ENCODE measurements at regions not wholly inside any gene's neighbourhood (a gene's known extent, or its start where the extent isn't known, plus 50 kb on each side); places are given as distances from the start of the nearest gene placed in this dataset.
A peak's percentile ranks its signal among the peaks of the same experiment; 100 is the strongest.

DNA sequence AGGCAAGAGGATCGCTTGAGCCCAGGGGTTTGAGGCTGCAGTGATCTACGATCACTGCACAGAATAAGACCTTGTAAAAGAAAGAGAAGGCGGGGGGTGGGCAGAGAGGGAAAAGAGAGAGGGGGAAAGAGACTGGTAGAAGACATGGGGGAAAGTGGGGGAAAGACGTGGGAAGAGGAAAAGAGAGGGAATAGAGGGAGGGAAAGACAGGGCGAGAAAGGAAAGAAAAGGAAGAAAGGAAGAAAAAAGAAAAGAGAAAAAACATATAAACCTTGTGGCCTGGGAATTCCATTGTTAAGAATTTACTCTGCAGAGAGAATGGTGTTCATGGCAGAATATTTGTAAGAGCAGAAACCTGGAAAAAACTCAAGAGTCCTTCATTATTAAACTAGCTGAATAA lies 120.4 kb downstream of the RMI2 start:
- no peak for ATAC-seq (replicated peaks)
- H3K36me3 Mint-ChIP-seq = no peaks in the 10 kb centered on the region
- no peaks in the 10 kb centered on the region for H3K4me1 Mint-ChIP-seq
- no peak overlapping the region for H3K27ac Mint-ChIP-seq
- H3K9me3 Mint-ChIP-seq = no peaks in the 10 kb centered on the region
- DNase-seq = no peak
- H3K4me3 Mint-ChIP-seq = no peak overlapping the region
- no peaks in the 10 kb centered on the region for H3K27me3 Mint-ChIP-seq

DNA sequence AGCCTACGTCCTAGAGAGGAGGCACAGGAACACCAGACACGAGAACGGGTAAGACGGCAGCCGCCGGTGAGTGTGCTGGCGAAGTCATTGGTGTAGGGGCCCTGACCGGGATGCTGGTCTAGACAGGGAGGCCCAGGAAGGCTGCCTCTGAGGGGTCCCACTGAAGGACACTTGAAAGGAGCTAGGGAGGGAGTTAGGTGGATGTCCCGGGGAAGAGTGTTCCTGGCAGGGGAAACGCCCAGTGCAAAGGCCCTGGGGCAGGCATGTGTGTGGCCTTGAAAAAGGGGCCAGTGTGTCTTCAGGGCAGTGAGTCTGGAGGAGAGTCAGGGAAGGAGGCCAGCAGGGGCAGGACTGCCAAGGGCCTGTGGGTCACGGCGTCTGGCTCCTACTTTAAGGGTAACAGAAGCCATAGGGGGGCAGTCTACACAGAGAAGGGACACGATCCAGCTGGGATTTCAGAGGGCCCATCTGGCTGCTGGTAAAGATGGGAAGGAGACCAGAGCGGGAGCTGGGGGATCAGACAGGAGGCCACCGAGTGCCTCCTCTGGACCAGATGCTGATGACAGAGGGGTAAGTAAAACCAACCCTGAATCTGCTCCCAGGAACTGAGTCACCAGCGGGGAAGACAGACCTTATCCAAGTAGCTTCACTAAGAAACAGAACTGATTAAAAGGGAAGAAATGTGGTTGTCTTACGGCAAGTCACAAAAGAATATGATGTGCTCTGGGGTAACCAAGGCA lies 115.9 kb downstream of the LITAF start:
- H3K4me3 Mint-ChIP-seq = no peak overlapping the region
- no peak for ATAC-seq (replicated peaks)
- no peak for DNase-seq
- no peak overlapping the region for H3K27ac Mint-ChIP-seq
- no peaks in the 10 kb centered on the region for H3K9me3 Mint-ChIP-seq
- no peaks in the 10 kb centered on the region for H3K4me1 Mint-ChIP-seq
- H3K27me3 Mint-ChIP-seq = no peaks in the 10 kb centered on the region
- no peaks in the 10 kb centered on the region for H3K36me3 Mint-ChIP-seq

DNA sequence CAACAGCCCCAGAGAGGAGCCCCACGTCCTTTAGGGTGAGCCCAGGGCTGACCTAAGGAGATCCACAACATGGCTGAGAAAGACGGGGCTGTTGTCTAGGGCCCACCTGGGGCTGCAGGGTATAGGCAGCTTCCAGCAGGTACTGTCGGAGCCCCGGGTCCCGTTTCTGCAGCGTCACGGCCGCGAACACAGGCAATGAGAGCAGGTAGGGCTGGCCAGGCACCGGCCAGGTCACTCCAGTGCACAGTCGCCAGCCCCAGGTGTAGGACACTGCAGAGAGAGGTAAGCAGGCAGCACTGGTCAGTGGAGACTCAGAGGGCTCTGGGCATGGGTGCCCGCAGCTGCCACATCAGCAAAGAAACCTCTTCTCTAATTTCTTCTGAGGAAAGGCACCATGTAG lies 115.2 kb downstream of the LITAF start:
- DNase-seq (no peak), ATAC-seq (replicated peaks) (no peak)
- Mint-ChIP-seq H3K36me3 (no peaks in the 10 kb centered on the region), H3K27me3 (peaks cover 0 to 3% of the 10 kb centered on the region in 2 donors), H3K4me3 (no peak overlapping the region), H3K4me1 (no peaks in the 10 kb centered on the region), H3K27ac (no peak overlapping the region), H3K9me3 (no peaks in the 10 kb centered on the region)

DNA sequence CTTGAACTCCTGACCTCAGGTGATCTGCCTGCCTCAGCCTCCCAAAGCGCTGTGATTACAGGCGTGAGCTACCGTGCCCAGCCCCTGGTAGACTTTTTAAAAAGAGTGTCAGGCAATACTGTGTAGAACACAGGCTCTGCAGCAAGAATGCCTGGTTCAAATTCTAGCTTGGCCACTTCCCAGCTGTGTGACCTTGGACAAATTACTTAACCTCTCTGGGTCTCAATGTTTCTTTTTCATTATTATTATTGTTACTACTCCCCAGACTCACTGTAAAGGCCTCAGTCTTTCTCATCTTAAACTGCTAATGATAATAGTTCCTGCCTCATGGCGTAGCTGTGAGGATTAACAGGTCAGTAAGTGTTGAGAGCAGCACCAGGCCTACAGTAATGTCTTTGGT lies 114.3 kb downstream of the LITAF start:
- no peaks in the 10 kb centered on the region for H3K4me1 Mint-ChIP-seq
- no peaks in the 10 kb centered on the region for H3K9me3 Mint-ChIP-seq
- no peak overlapping the region for H3K27ac Mint-ChIP-seq
- H3K36me3 Mint-ChIP-seq = no peaks in the 10 kb centered on the region
- H3K4me3 Mint-ChIP-seq = no peak overlapping the region
- no peak for DNase-seq
- peaks cover 0 to 3% of the 10 kb centered on the region in 2 donors for H3K27me3 Mint-ChIP-seq
- ATAC-seq (replicated peaks) = no peak

DNA sequence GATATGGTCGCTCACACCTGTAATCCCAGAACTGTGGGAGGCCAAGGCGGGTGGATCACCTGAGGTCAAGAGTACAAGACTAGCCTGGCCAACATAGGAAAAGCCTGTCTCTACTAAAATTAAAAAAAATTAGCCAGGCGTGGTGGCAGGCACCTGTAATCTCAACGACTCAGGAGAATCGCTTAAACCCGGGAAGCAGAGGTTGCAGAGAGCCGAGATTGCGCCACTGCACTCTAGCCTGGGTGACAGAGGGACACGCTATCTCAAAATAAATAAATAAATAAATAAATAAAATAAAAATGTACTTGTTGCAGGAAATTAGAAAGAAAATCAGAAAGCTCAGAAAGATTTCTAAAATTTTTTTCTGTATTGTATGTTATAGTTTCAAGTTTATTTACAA lies 113.9 kb downstream of the LITAF start:
- H3K27ac Mint-ChIP-seq = no peak overlapping the region
- peaks cover 0 to 3% of the 10 kb centered on the region in 2 donors for H3K27me3 Mint-ChIP-seq
- H3K4me1 Mint-ChIP-seq = no peaks in the 10 kb centered on the region
- H3K36me3 Mint-ChIP-seq = no peaks in the 10 kb centered on the region
- H3K9me3 Mint-ChIP-seq = no peaks in the 10 kb centered on the region
- H3K4me3 Mint-ChIP-seq = no peak overlapping the region
- ATAC-seq (replicated peaks) (no peak), DNase-seq (no peak)

DNA sequence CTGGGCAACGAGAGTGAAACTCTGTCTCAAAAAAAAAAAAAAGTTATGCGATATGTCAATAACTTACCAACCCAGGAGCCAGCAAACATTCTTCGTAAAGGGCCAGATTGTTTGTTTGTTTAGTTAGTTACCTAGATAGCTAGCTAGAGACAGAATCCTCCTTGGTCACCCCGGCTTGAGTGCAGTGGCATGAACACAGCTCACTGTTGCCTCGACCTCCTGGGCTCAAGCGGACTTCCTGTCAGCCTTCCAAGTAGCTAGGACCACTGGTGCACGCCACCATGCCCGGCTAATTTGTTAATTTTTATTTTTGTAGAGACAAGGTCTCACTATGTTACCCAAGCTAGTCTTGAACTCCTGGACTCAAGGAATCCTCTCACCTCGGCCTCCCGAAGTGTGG lies 113.0 kb downstream of the LITAF start:
- Mint-ChIP-seq H3K27ac (no peak overlapping the region), H3K27me3 (peaks cover 0 to 3% of the 10 kb centered on the region in 2 donors), H3K36me3 (no peaks in the 10 kb centered on the region), H3K4me1 (no peaks in the 10 kb centered on the region), H3K4me3 (no peak overlapping the region), H3K9me3 (no peaks in the 10 kb centered on the region)
- no peak for DNase-seq
- no peak for ATAC-seq (replicated peaks)

DNA sequence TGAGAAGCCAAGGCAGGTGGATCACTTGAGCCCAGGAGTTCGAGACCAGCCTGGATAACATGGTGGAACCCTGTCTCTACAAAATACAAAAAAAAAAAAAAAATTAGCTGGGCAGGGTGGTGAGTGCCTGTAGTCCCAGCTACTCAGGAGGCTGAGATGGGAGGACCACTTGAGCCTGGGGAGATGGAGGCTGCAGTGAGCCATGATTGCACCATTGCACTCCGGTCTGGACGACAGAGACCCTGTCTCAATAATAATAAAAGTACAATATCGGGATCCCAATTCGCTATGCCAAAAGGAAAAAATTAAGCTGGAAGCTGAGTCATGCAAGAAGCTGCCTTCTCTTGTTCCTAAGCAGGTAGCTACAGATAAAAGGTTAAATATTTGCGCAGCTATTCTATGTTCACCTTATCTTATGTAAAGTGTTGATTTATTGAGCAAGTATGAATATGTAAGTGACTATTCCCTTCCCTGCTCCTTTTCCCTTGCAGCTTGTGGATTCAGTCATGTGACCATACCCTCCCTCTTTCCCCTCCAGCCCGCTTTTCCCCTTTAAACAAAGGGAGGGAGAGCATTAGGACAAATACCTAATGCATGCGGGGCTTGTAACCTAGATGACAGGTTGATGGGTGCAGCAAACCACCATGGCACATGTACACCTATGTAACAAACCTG lies 112.0 kb downstream of the LITAF start:
- Mint-ChIP-seq H3K27me3 (peaks cover 0 to 3% of the 10 kb centered on the region in 2 donors), H3K4me1 (no peaks in the 10 kb centered on the region), H3K9me3 (no peaks in the 10 kb centered on the region), H3K27ac (no peak overlapping the region), H3K4me3 (no peak overlapping the region), H3K36me3 (peaks cover 0 to 4% of the 10 kb centered on the region in 2 donors)
- ATAC-seq (replicated peaks) (no peak), DNase-seq (no peak)

DNA sequence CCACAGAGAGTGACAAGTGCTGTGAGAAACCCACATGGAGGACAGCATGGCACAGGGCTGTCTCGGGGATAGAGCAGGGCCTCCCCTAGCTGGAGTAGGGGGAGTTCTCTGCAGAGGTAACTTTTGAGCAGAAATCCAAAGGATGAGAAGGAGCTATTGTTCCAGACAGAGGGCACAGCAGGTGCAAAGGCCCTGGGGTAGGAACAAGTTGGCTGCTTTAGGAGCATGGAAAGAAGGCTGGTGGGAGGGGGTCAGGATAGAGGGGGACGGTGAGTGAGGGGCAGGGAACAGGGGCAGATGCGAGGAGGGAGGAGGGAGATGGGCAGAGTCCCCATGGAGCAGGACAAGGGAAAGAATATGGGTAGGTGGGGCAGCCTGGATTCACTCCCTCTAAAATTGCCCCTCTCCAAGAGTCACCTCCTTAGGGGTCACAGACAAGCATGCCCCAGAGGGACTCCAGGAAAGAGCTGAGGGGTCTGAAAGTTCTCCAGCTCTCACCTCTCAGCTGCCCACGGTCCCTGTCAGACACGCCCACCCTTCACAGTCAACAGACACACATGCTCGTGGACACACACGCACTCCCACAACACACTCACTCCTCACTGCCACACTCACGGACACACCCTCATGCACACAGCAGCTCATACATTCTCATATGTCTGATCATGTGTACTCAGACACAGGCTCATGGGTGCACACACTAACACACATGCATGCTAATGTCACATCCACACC lies 110.7 kb downstream of the LITAF start:
- Mint-ChIP-seq H3K36me3 (peaks cover 10 to 11% of the 10 kb centered on the region in 2 donors), H3K9me3 (peaks cover 10% of the 10 kb centered on the region in 2 donors), H3K27me3 (peaks cover 0 to 3% of the 10 kb centered on the region in 2 donors), H3K4me3 (no peak overlapping the region), H3K27ac (no peak overlapping the region), H3K4me1 (no peaks in the 10 kb centered on the region)
- no peak for ATAC-seq (replicated peaks)
- no peak for DNase-seq

DNA sequence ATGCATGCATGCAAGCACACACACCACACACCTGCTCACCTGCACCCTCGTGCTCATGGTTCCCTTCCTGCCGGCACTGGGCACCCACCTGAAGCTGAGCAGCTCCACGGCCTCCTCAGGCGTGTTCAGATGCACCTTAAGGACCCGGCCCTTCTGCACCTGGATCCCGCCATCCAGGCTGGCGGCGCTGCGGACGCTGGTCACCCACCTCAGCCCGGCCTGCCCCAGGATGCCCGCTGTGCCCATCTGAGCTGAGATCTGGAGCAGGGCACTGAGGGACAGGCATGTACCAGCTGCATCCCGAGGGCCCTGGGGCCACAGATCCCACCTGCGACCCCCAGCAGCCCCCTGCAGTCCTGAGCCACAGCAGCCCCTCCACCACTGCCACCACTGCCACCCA lies 110.0 kb downstream of the LITAF start:
- no peak for ATAC-seq (replicated peaks)
- H3K4me1 Mint-ChIP-seq = no peaks in the 10 kb centered on the region
- no peak overlapping the region for H3K4me3 Mint-ChIP-seq
- DNase-seq = no peak
- no peak overlapping the region for H3K27ac Mint-ChIP-seq
- peaks cover 0 to 3% of the 10 kb centered on the region in 2 donors for H3K27me3 Mint-ChIP-seq
- peaks cover 10% of the 10 kb centered on the region in 2 donors for H3K9me3 Mint-ChIP-seq
- H3K36me3 Mint-ChIP-seq = peaks cover 10 to 11% of the 10 kb centered on the region in 2 donors

DNA sequence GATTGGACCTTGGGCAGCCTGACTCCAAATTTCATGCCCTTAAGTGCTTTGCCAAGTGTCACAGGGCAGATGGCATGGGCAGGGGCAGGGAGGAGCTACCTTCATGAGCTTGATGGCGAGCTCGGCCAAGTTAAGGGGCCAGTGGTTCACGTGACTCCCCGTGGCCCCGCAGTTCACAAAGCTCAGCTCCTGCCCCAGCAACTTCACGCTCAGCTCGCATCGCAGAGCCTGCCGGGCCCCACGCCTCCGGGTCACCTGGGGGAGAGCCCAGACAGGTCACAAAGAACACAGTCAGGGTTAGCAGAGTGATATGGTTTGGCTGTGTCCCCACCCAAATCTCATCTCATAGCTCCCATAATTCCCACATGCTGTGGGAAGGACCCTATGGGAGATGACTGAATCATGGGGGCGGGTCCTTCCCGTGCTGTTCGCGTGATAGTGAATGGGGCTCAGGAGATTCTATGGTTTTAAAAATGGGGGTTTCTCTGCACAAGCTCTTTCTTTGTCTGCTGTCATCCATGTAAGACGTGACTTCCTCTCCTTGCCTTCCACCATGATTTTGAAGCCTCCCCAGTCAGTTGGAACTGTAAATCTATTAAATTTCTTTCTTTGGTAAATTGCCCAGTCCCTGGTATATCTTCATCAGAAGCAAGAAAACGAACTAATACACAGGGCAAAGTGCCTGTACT lies 108.1 kb downstream of the LITAF start:
- H3K4me1 Mint-ChIP-seq = no peaks in the 10 kb centered on the region
- H3K27me3 Mint-ChIP-seq = peaks cover 0 to 3% of the 10 kb centered on the region in 2 donors
- peaks cover 14 to 18% of the 10 kb centered on the region in 2 donors for H3K9me3 Mint-ChIP-seq
- no peak overlapping the region for H3K27ac Mint-ChIP-seq
- DNase-seq (no peak), ATAC-seq (replicated peaks) (no peak)
- peaks cover 25 to 26% of the 10 kb centered on the region in 2 donors for H3K36me3 Mint-ChIP-seq
- no peak overlapping the region for H3K4me3 Mint-ChIP-seq

DNA sequence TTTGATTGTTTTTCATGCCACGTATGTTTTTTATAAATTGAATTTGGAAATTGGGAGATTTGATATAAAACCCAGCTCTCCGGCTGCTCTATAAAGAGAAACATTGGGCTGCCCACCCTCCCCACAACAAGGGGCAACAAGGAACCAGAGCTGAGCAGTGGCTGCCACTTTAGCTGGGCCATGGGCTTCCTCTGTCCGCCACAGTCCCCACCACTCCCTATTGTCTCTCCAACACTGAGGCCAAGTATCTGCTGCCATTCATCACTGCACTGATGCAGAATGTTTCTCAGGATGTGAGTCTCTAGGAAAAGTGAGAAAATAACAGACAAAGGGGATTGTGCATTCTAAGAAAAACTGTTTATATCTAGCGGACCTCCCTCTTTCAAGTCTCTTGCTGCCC lies 106.8 kb downstream of the LITAF start:
- peak overlapping the region; percentile 6 for H3K27ac Mint-ChIP-seq
- DNase-seq = no peak
- peaks cover 21 to 23% of the 10 kb centered on the region in 2 donors for H3K9me3 Mint-ChIP-seq
- no peak overlapping the region for H3K4me3 Mint-ChIP-seq
- peaks cover 34 to 38% of the 10 kb centered on the region in 2 donors for H3K36me3 Mint-ChIP-seq
- peaks cover 0 to 3% of the 10 kb centered on the region in 2 donors for H3K27me3 Mint-ChIP-seq
- no peak for ATAC-seq (replicated peaks)
- no peaks in the 10 kb centered on the region for H3K4me1 Mint-ChIP-seq

DNA sequence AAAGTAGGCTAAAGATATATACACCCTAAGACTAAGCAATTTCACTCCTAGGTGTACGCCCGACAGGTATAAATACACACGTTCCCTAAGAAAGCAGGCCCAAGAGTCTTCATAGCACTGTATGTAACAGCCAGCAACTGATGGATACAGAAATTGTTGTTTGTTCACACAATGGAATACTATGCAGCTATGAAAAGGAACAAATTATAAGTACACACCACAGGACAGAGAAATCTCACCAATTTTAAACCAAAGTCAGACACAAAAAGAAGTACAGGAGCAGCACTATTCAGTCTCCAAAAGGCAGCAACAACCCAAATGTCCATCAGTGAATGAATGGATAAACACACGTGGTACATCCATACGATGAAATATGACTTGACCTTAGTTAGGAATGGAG lies 106.1 kb downstream of the LITAF start:
- Mint-ChIP-seq H3K27ac (no peak overlapping the region), H3K36me3 (peaks cover 37 to 45% of the 10 kb centered on the region in 2 donors), H3K4me1 (no peaks in the 10 kb centered on the region), H3K9me3 (peaks cover 24 to 27% of the 10 kb centered on the region in 2 donors), H3K27me3 (peaks cover 0 to 3% of the 10 kb centered on the region in 2 donors), H3K4me3 (no peak overlapping the region)
- ATAC-seq (replicated peaks) = no peak
- no peak for DNase-seq

DNA sequence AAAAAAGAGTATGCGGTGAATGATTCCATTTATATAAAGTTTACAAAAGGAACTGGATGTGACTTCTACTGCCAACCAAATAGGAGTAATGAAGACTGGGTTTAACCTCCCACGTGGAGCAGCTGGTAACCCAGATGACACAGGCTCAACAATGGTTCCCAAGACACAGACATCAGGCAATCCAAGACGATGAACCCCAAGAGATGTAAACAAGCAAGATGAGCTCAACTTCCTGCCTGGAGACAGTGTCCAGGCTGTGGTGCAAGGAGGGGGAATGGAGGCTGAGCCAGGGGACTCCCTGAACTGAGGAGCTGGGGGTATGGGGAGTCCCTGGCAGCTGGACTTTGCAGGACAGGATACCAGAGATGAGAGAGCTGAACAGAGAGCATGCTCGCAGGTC lies 104.7 kb downstream of the LITAF start:
- no peak overlapping the region for H3K4me3 Mint-ChIP-seq
- DNase-seq = no peak
- peaks cover 29 to 34% of the 10 kb centered on the region in 2 donors for H3K9me3 Mint-ChIP-seq
- H3K27ac Mint-ChIP-seq = no peak overlapping the region
- H3K27me3 Mint-ChIP-seq = no peaks in the 10 kb centered on the region
- ATAC-seq (replicated peaks) = no peak
- H3K36me3 Mint-ChIP-seq = peaks cover 42 to 55% of the 10 kb centered on the region in 2 donors
- H3K4me1 Mint-ChIP-seq = no peaks in the 10 kb centered on the region
